AG08395 (cell line): ENCODE measurements at regions not wholly inside any gene's neighbourhood (a gene's known extent, or its start where the extent isn't known, plus 50 kb on each side); places are given as distances from the start of the nearest gene placed in this dataset.
"Not testable (repeated sequence)": the region's sequence is repeated elsewhere in the genome, so short reads cannot be mapped to it uniquely, and the experiment has no call there.

Experiments used
- DNase-seq: peaks from one replicate; pipeline ENCODE4 v3.0.0; 2012; ENCODE audit warnings: mixed read lengths, low spot score

DNA sequence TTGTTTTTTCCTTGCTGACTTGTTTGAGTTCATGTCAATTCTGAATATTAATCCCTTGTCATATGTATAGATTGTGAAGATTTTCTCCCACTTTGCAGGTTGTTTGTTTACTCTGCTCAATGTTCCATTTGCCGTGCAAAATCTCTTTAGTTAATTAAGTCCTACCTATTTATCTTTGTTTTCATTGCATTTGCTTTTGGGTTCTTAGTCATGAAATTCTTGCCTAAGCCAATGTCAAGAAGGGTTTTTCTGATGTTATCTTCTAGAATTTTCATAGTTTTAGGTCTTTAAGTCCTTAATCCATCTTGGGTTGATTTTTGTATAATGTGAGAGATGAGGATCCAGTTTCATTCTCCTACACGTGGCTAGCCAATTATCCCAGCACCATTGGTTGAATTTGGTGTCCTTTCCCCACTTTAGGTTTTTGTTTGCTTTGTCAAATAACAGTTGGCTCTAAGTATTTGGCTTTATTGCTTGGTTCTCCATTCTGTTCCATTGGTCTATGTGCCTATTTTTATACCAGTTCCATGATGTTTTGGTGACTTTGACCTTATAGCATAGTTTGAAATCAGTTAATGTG lies 163.1 kb upstream of the PGR start:
- no peak for DNase-seq

DNA sequence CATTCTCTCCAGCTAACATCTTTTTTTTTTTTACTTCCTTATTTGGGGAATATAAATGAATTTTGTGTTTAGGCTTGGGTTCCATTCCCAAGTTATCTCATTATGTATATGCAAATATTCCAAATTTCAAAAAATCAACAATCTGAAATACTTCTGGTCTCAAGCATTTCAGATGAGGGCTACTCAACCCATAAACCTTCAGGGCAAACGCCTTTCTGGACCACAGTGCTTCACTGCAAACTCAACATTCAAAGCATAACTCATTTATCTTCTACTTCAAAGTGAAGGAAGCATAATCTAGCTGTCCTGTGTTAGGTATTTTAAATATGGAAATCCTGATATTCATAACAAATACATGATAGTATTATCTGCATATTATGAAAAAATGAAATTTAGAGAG lies 161.7 kb upstream of the PGR start:
- no peak for DNase-seq

DNA sequence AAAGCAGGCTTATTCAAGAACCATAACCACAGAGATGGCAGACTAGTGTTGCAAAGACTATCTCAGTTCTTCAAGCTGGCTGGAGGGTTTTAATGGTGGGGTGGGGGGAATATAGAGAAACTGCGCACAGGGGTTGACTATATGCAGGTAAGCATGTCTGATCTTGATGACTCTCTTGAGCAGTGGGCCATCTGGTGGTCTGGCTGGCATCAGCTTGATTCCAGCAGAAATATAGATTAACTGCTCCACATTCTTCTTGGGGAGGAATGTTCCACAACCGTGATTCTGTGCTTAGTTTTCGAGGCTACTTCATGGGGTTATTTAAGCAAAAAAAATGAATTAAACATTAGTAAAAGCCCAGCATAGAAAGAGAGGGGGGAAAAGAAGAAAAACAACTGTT lies 158.8 kb upstream of the PGR start:
- no peak for DNase-seq

DNA sequence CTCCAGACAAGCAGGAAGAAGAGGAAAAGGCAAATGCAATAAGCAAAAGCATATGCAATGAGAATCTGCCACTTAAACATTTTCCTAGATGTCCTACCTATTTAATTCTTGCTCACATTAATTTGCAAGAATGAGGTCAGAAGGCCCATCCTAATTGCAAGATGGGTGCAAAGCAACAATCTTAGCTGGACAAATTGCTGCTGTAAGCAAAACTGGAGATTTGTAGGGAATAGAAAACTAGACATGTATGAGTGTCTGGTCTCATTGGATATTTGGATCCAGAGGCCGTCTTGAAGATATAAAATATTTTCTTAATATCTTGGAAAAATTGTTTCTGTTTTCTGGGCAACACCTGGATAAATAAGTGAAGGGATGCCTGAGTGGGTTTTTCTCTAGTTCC lies 150.1 kb upstream of the PGR start:
- DNase-seq: no peak

DNA sequence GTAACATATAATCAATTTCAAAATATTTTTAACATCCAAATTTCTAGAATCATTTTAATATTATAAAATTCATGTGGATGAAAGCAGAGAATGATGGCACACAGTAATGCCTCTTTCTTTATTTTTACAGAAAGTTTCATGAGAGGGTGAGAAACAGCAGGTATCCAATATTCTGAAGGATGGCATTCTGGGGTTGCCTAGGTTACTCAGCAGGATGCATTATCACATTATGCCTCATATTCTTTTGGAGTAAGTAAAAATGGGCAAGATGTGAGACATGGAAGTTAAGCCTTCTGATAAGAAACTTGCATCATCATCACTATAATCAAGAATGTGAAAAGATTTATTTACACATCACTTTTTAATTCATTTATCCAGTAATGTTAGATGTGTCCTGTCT lies 148.7 kb upstream of the PGR start:
- DNase-seq: no peak

DNA sequence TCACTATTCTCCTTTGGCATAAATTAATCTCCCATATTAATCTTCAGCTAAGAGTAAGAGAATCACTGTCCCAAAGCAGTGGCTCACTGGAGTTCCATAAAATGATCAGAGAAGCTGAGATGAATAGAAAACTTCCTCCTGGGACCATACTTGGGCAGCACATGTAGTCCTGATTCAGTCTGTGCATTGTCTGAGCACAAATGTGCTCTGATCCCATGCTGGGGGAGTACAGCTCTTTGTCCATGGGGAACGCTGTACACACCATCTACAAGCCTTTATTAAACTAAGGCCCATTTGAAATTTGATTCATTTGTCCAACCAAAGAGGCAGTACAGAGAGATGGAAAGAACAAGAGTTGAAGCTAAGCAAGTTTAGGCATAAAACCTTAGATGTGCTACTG lies 147.4 kb upstream of the PGR start:
- DNase-seq: no peak

DNA sequence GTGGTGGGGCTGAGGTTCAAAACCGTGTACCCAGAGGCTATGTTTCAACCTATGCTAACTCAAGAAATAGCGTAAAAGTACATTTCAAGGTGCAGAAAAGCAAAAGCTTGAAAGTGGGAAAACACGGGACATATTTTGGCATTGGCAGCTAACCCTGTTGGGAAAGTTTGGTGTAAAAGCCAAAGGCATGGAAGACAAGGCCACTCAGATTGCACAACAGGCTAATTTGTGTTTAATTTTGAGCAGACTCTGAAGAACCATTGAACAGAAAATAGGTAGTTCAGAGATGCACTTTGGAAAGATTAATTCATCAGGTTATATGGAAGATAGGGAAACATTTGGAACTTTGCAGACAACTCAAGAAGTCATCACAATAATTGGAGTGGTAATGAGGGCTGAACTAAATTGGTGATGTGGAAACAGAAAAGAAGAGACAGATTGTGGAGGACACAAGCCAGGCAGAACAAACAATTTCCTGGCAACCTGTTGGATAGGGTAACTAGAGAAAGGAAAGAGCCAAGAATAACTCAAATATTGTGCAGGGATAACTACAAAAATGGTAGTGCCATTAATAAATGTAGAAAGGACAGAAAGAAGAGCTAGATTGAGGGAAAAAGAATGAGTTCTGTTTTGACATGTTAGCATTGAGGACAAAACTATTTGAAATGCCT lies 140.5 kb upstream of the PGR start:
- DNase-seq: no peak

DNA sequence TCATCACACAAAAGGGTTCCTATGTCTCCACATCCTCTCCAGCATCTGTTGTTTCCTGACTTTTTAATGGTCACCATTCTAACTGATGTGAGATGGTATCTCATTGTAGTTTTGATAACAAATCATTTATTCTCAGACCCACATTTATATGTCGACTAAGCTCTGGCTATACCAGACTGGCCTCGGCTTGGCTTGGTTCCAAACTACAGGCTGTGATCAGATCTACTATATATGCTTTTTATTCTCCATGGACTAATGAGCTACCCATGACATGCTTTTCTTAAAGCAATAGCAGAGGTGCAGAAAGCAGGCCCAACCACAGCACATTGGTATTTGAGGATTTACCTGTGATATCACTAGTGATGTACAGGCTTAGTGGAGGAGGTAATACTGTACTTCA lies 139.8 kb upstream of the PGR start:
- DNase-seq: no peak

DNA sequence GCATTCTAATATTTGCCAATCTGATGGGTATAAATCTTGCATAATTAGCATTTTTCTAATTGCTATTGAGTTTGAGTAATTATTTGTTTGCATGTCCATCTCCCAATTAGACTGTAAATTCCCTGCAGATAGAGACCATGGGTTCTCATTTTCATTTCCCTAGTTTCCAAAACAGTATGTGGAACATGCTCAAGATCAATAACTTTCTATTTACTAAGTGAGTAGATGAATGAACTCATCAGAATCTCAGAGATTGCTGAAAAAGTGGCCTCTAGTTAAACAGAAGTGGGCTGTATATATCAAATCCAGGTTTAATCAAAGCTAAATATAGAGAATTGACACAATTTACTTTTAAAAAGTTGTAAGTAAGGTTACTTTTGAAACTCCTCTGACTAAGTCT lies 138.0 kb upstream of the PGR start:
- no peak for DNase-seq

DNA sequence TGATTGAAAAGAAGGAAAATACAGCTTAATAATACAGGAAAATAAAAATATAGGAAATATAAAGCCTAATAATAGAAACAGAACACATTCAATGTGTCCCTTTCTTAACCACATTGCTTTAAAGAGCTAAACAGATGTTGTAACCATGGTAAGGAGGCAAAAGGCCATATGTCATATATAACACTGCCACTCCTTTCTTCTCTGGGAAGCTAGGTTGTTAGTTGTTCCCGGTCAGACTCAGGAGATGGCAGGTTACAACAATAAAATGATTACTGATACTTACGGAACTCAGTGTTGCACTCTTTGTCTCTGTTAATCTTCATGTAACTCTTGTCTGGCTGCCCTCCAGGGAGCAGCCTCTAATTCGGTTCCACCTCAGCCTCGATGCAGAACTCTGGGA lies 134.7 kb upstream of the PGR start:
- DNase-seq: no peak

DNA sequence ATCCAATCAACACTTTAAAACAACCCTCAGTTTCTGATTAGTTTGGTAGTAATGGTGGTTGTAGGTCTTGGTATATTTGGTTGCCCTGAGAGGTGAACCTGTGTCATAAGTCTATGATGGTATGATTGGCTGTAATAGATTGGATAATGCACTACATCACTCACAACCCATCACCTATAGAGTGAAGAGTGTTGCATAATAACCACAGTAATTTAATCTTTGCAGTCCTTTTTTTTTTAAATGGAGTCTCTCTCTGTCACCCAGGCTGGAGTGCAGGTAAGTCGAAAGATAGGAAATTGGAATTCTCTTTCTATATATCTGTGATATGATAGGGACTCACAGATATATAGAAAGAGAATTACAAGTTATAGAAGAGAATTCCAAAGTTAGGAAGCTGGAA lies 133.4 kb upstream of the PGR start:
- DNase-seq: no peak

DNA sequence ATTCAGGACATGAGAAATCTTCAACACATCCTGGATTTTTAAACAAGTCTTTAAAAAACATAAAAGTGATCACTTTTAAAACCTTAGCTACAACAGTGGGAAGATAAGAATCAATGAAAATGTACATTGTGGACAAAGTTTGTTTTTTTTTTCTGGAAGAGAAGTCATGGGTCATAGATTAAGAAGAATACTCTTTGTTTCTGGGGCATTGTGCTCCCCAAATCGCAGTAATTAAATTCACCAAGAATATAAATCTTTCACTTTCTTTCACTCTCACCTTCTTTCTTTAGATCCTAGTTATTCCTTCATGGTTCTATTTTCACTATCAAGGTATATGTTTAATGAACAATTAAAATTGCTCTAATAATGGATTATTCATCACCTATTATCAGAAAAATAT lies 132.6 kb upstream of the PGR start:
- DNase-seq: no peak

DNA sequence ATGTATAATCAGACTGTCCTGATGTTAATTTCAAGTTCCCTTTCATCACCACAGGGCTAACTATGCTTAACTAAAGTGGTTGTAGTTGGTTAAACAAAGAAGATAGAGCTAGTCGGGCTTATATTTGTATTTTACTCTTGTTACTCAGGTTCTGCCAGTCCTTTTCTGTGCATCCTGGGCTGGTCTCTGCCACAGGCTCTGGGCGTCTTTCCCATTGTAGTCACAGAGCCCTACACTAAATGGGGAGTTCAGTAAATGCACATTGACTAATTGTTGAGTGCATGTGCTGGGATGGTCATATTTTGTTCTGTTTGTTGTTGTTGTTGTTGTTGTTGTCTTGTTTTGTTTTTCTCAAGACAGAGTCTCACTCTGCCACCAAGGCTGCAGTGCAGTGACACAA lies 125.4 kb upstream of the PGR start:
- no peak for DNase-seq

DNA sequence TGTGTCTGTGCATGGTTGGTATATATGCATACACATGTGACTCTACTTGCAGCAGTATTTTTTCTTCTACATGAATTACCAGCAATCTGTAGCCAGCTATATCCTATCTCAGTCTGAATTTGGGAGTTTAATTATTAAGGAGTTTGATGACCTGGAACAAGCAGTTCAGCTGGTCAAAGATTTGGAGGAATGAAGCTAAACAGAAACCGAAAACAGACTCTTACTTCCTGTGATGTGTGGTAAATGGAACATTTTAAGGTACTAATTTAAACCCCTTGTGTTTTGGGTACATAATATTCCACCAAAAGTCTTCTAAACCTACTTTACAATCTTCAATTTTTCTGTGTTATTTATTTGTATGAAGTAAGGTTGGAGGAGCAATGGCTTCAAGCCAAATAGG lies 124.4 kb upstream of the PGR start:
- no peak for DNase-seq

DNA sequence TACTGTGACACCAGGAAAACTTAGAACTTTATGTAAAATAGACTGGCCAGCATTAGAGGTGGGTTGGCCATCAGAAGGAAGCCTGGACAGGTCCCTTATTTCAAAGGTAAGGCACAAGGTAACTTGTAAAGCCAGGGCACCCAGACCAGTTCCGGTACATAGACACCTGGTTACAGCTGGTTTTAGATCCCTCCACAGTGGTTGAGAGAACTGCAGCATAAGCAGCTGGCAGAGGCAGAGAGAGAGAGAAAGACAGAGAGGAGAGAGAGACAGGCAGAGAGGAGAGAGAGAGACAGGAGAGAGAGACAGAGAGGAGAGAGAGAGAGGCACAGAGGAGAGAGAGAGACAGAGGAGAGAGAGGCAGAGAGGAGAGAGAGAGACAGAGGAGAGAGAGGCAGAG lies 116.0 kb upstream of the PGR start:
- DNase-seq: not testable (repeated sequence)

DNA sequence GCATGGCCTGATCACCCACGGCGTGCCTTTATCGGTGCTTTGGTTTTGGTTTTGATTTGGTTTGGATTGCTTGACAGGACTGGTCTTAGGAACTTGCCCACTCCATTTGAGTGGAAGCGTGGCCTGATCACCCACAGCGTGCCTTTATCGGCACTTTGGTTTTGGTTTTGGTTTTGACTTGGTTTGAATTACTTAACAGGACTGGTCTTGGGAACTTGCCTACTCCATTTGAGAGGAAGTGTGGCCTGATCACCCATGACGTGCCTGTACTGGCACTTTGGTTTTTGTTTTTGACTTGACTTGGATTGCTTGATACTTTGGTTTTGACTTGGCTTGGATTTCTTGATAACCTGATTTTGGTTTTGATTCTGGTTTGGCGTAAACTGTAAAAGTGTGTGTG lies 115.5 kb upstream of the PGR start:
- DNase-seq: not testable (repeated sequence)

DNA sequence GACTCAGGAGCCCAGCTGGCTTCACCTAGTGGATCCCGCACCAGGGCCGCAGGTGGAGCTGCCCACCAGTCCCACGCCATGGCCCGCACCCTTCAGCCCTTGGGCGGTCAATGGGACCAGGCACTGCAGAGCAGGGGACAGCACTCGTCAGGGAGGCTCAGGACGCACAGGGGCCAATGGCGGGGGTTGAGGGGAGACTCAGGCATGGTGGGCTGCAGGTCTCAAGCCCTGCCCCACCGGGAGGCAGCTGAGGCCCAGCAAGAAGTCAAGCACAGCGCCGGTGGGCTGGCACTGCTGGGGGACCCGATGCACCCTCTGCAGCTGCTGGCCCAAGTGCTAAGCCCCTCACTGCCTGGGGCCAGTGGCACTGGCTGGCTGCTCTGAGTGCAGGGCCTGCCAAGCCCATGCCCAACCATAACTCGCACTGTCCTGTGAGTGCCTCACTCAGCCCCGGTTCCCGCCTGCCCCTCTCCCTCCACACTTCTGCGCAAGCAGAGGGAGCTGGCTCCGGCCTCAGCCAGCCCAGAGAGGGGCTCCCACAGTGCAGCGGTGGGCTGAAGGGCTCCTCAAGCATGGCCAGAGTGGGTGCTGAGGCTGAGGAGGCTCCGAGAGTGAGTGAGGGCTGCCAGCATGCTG lies 111.7 kb upstream of the PGR start:
- DNase-seq: no peak

DNA sequence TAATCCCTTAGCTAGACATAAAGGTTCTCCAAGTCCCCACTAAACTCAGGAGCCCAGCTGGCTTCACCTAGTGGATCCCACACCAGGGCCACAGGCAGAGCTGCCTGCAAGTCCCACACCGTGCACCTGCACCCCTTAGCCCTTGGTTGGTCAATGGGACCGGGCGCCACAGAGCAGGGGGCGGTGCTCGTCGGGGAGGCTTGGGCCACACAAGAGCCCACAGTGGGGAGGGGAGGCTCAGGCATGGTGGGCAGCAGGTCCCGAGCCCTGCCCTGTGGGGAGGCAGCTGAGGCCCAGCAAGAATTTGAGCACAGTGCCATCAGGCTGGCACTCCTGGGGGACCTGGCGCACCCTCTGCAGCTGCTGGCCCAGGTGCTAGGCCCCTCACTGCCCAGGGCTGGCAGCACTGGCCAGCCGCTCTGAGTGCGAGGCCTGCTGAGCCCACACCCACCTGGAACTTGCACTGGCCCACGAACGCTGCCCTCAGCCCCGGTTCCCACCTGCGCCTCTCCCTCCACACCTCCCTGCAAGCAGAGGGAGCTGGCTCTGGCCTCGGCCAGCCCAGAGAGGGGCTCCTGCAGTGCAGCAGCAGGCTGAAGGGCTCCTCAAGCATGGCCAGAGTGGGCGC lies 101.7 kb upstream of the PGR start:
- not testable (repeated sequence) for DNase-seq

DNA sequence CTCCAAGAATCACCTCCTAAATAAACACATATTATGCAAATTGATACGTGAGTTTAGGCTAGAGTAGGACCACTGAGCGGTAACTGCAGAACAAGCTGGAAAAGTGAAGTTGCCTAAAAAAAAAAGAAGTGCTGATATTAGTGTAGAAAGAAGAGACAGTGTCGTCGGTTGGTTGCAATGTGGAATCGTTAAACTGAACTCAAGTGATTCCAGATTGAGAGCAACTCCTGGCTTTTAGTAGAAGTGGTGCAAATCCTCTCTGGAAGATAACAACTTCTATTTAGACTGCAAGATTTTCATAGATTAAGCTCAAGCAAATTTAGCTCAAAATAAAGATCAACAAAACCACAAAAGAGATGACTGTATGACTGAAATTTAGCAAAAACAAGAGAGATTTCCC lies 97.0 kb upstream of the PGR start:
- DNase-seq: no peak

DNA sequence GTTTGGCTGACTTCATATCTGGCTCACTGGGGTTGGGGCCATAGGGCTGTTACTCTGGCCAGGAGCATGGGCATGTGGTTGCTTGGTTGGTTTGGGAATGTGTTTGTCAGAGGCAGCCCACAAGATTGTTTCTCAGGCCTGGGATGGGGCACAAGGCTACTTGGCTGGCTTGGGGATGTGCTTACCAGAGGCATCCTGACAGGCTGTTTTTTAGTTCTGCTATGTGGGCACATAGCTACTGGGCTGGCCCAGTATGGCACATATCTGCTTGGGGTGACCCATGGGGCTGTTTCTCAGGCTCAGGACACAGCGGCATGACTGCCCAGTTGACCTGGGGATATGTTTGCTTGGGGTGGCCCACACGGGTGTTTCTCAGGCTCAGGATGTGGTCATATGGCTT lies 94.6 kb upstream of the PGR start:
- DNase-seq: no peak

DNA sequence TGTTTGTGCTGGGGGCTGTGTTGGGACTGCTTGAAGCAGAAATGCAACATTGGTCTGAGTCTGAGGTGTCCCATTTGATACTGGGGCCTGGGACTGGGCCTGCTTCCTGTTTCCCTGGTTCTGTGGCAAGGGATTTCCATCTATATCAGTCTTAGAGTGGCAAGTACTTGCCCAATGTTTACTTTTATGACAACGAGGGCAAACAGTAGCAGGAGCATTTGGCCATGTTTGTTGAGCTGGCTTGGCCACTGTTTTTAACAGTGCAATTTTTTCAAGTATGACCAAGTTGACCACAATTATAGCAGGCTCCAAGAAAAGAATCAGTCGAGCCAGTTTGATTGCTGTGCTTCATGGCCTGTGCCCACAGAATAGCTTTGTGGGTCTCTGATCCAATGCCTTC lies 88.5 kb upstream of the PGR start:
- not testable (repeated sequence) for DNase-seq

DNA sequence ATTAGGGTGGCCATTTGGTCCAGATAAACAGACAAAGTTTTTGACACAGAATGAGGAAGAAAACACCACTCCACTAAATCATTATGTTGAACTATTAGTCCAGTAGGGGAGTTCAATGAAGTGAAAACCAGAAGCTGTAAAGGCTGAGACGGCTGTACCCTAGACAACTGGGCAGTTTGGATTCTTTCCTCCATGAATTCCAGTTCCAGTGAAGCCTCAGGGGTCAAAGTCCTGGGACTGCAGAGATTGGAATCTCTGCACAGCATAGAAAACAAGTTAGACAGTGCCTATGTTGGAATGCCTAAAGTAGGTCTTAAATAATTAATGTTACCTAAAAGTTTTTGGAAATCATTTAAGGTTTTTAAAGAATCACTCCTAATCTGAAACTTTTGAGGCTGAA lies 86.5 kb upstream of the PGR start:
- not testable (repeated sequence) for DNase-seq

DNA sequence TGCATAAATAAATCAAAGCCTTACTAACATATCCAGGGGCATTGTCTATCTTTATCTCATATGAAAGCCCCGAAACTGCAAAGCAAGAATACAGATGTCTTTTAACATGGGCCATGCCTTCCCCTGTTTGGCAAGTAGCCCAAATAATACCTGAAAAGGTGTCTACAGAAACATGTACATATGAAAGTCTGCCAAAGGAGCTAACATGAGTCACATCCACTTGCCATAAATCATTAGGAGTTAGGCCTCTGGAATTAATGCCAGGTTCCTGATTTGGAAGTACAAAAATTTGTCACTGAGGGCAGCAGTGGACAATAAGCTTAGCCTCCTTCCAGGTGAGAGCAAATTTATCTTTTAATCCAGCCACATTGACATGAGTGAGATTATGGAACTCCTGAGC lies 85.5 kb upstream of the PGR start:
- DNase-seq: no peak
